ENCODE measurements at regions not wholly inside any gene's neighbourhood (a gene's known extent, or its start where the extent isn't known, plus 50 kb on each side); places are given as distances from the start of the nearest gene placed in this dataset.

GRCh38 chr12:118571730-118572129 is 195.4 kb downstream of the SUDS3 start:
- no peak for TF ChIP-seq CTCF (IDR thresholded peaks at IDR 0.05)
- TF ChIP-seq POLR2A (IDR thresholded peaks at IDR 0.05), result no peak
